Left hindlimb (tissue), 1 donor: ENCODE measurements at regions not wholly inside any gene's neighbourhood (a gene's known extent, or its start where the extent isn't known, plus 50 kb on each side); places are given as distances from the start of the nearest gene placed in this dataset.
"Not testable (repeated sequence)": the region's sequence is repeated elsewhere in the genome, so short reads cannot be mapped to it uniquely, and the experiment has no call there.

Experiments
- DNase-seq: peaks from one replicate; pipeline ENCODE4 v3.0.0-alpha.2; 2018

DNA sequence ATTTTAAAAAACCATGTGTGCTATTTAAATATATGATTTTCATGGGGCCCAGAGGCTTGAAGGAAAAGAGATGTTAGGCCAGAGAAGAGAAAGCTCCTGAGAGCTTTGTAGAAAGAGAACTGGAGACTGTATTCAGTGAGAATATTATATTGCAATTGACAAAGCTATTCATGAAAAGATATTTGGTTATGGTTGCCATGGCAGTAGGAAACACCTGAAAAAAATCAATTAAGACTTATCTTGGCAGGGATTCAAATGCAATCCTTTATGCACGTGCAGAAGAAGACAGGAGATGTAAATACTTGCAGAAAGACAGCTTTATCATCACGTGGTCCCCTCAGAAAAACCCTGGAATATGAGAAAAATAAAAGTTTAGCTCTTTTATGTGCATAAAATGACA, 636.0 kb upstream of the TBL1XR1 start:
- DNase-seq = no peak

DNA sequence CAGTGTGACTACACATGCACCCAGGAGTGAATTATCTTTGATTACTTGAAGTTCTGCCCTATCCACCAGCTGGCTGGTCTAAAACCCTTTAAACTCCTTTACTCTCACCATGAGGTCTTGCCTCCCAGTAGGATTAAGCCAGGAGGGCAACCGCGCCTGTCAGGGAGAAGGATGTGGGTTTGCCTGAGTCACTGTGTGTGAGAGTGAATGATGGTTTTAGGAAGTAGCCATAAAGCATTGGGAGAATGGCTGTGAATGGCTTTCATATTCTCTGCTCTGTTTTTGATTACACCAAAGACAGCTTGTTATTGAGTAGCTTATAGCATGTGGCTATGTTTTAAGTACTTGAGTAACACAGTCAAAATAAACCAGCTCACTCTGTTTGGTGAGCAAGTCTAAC, 637.7 kb upstream of the TBL1XR1 start:
- DNase-seq = no peak

DNA sequence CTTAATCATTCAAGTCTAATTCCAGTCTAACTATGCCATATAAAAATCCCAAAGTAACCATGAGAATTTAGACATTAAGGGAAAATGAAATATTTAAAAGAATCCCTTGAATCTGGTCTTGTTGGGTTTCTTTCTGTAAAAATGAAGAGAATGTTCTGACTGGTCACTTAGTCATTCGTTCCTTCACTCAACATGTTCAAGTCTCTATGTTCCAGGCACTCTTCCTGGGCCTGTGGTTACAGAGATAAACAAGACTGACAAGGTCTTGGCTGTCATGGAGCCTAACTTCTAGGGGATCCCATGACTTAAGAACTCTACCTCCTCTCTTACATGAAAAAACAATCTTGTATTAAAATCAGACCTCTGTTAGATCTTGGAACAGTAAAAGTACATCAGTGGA, 638.6 kb upstream of the TBL1XR1 start:
- DNase-seq = no peak

DNA sequence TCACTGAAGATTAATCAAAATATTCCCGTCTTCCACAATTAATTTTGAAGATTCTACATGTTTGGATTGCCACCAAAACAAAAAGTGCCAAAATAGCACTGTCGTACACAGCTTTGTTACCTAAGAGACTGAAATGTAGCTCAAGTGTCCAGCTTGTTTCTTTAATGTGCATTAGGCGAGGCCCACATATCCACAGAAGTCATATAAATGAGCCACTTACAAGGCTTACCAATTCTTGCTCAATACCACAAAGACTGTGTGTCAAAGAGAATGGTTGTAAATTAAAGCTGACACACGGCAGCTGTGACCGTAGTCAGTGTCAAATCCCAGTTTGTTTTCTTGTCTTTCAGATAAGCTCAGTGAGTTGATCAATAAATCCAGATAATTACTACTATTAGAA, 639.4 kb upstream of the TBL1XR1 start:
- no peak for DNase-seq

DNA sequence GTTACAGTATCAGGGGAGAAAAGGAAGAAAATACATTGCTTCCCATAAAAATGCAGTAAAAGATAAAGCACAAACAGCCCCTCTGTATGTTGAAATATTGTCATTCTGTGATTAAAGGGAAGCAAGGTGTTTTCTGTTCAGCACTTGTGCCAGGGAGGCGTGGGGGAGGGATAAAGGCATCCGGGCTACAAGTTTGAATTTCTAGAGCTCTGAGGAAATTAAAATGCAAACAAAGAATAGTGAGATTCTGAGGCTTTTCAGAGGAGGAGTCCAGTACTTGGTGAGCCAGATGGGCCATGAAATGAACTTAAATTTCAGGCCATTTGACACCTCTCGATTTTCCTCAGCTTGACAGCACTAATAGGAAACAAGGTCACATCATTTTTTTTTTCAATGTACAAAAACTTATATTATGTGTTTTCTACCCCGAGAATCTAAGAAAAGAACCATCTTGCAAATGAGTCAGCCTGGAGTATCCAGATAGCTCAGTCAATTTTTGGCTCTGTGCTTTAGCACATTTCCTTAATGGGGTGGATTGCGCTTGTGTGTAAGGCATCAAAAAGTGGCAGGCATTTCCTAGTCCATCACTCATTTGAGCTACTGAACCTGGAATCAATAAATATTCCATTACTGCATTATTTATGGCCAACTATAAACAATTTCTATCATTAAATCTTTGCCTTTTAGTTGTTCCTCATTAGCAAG, 640.8 kb upstream of the TBL1XR1 start:
- DNase-seq = no peak

DNA sequence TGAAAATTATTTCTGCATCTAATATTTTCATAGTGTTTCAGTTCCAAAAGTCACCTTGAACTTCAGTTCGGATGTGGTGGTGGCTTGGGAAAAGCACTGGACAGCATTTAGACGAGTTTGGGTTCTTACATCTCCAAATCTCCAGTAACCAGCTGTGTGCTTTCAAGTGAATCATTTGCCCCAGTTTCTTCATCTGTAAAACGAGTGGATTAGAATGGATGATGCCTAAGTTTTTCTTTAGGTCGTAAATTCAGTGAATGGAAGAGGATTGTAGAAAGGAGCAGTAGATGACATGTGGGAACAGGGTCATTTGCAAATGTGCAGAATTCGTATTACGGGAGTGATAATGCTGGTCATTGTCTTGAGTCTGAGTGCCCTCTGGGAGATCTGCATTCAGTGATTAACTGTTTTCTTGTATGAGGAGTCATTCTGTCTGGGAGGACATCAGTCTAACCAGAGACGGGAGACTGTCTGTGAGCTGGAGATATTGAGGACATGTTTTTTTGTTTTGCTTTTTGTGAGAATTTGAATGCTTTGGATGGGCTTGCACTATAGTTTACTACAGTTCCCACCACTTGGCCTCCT, 641.6 kb upstream of the TBL1XR1 start:
- no peak for DNase-seq

DNA sequence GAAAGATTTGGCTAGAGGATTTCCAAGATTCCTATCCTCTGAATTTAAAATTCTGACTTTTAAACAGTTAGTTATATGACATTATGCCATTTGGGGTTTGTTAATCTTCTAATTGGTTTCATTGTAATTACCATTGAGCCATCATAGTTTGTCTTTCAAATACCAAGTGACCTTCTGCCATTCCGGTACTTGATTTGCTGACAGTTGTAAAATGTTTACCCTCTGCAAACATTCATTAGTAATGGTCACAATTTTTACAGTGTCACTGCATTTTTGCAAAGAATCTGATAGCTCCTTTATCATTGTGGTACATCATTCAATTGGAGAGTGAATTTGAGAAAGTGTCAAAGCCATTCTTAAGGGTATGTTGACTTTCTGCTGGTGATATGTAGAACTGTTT, 645.0 kb upstream of the TBL1XR1 start:
- DNase-seq = no peak

DNA sequence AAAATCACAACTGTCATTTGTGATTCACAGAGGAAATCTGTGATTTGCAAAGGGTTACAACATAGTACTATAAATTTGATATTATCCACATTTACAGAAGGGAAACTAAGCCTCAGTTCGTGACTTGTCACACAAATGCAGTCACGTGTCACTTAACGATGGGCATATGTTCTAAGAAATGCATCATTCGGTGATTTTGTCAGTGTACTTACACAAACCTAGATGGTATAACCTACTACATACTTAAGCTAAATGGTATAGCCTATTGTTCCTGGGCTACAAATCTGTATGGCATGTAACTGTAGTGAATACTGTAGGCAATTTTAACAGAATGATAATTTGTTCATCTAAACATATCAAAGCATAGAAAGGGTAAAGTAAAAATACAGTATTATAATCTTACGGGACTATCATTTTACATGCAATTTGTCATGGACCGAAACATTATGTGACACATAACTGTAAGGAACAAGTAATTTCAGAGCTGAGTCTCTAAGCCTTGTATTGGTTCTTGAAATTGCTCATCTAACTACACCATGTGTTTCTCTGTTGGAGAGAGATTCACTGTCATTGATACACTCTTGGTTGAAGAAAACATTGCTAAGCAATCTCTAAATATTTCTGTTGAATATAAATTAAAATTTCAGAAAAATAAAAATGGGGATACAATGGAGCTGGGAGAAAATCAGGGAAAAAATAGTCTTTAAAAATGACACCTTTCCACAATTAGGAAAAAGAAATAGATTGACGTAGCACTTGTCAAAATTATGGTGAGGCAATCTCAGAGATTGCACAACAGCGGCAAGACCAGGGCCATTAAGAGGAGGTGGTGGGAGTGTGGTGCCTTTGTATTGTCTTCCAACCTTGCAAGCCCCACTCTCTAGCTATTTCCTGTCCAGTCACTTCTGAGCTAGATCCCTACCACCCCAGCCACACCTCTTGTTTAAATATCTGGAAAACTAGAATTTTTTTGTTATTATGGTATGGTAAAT, 645.8 kb upstream of the TBL1XR1 start:
- no peak for DNase-seq

DNA sequence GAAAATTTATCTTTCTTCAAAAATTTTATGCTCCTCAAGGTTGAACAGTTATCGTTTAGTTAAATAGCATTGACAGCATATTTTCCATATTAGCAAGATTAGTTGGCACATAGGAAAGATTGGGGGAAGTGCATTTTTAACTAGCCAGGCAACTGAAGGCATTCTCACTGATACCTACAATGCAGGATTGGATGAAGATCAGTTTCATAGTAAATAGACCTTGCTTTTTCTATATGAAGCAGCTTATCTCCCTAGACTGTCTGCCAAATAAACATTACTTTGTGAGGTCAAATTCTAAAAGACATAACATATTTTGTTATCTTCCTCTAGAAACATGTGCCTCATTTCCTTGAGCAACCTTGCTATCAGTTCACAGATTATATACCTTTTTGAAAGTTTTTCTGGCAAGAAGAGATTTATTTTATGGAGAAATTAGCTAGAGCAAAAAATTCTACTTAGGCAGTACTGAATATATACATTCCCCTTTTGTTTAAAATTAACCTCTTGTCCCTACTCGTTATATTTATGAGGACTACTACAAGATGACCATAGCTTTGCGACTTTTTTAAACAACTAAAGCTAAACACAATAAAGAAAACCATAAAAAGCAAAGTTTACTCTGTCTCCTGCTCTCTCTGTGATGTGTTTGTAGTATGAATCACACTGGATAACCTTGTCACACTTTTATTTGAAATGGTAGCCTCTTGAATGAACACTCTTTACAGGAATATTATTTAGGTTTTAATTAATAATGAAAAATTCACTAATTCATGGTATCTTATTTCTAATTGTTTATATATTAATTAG, 654.9 kb upstream of the TBL1XR1 start:
- no peak for DNase-seq

DNA sequence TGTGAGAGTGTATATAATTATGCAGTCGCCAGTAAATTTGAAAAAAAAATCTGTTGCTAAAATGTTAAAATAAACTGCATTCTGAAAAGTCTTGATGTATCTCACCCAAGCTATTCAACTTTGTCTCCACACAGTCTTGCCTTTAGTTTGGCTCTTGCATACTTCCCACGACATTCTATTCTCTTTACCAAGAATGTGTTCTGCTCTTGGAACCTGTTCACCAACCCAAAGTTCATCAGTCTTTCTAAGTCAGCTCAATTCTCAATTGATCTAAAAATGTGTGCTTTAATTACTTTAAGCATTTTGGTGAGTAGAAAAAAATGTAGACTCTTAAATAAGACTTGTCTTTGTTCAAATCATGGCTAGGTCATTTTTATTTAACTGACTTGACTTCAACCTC, 657.7 kb upstream of the TBL1XR1 start:
- no peak for DNase-seq

DNA sequence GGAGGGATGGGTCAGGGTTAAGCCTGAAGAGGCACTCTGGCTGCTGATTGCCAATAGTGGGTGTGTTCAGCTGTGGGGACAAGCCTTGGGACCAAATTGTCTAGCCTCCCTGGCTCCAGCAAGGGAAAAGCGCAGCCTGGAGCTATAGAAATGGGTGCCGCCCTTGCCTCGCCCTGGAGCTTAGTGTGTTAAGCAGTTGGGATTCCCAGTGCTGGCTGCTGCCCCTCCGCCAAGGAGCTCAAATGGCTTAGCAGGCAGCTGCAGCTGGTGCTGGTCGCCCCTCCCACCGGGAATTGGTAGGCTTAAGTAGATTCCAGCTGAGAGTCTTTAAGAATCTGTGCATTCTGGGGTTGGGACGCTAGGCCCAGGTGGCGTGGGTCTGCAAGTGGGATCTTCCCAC, 662.9 kb upstream of the TBL1XR1 start:
- no peak for DNase-seq

DNA sequence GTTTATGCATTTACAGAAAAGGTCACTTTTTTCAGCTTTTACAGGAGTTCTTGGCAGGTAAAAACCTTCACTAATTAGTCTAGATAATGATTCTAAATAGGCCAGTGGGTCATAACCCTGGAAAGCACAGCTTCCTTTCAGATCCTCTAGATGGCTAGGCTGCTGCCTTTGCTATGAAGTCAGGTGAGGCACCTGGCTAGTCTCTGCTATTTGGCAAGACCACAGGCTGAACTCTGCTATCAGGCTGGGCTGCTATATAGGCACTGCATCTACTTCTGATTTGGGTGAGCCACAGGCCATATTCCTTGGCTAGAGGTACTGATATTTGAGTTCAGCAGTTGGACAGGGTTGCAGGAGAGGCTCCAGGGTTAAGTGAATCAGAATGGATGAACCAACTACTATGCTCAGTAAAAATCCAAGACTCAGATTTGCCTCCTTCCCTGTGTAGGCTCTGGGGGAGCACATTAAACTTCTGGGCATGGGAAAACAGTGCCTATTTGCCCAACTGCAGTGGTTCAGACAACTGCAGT, 665.7 kb upstream of the TBL1XR1 start:
- DNase-seq = no peak

DNA sequence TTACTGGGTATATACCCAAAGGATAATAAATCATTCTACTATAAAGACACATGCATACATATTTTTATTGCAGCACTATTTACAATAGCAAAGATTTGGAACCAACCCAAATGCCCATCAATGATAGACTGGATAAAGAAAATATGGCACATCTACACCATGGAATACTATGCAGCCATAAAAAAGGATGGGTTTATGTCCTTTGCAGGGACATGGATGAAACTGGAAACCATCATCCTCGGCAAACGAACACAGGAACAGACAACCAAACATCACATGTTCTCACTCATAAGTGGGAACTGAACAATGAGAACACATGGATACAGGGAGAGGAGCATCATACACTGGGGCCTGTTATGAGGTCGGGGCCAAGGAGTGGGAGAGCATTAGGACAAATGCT, 665.0 kb upstream of the KCNMB2 start:
- not testable (repeated sequence) for DNase-seq

DNA sequence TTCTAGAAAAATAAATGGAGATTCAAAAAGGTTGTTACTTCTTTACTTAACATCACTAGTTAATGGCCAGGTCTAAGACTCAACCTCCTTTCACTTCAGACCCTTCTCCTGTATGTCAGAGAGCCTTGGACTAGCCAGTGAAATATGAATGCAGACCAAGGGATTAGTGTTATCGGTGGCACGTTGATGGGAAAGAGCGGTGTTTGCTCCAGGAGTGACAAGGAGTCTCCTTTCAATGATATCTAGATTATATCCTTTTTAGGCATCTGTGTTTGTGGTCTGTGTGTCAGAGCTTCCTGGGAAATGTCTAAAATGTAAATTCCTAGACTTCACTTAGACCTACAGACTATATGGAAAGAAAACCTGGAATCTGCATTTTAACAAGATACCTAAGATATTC, 658.0 kb upstream of the KCNMB2 start:
- no peak for DNase-seq

DNA sequence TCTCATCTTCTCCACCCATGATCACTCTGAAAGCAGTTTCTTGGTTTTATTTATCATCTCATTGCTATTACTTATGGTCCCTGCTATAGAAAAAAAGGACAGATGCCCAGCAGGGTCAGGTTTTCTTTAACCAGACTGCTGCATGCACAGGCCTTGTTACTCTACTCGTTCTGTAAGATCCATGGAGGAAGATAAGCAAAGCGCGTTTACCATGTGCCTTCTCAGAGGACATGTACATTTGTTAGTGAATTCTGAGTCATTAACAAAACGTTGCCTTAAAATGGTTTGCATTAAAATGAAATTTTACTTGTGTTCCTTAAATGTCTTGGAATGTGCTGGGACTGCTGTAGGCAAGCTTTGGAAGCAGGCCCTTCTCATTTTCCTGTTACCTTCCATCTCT, 657.3 kb upstream of the KCNMB2 start:
- no peak for DNase-seq

DNA sequence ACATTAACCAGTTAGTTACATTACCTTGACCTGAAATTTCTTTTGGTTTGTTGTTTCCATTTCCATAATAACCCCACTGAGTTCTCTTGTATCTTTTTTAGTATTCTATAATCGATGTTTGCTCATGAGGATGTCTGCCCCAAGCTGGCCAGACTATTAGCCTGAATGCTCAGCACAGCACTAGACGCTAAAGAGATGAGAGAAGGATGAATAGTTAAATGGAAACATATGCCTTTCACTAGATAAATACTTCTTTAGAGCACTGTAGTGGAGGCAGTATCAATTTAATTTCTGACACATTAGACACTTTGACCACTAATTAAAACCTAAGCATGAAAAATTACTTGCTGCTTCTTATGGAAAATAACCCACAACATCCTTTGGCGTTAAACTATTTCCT, 654.9 kb upstream of the KCNMB2 start:
- no peak for DNase-seq

DNA sequence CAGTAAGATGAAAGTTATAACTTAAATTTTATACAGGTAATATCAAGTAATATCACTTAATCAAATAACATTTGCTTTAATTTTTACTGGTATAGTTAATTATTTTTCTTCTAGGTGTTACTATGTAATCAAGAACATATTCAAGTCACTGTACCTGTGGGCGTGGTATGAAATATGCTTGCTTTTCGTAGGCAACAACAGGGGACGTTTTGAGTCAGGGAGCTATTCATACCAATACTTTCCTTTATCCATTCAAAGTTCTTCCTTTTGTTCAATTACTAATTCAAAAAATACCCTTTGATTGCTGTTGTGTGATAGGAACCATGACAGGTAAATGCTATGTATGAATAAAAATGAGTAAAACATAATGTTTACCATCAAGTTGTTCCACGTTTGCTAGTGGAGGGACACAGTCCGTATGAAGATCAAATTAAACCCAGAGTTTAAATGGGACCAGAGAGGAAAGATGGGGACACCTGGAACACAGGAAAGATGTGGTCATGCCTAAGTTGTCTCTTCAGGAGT, 654.0 kb upstream of the KCNMB2 start:
- no peak for DNase-seq

DNA sequence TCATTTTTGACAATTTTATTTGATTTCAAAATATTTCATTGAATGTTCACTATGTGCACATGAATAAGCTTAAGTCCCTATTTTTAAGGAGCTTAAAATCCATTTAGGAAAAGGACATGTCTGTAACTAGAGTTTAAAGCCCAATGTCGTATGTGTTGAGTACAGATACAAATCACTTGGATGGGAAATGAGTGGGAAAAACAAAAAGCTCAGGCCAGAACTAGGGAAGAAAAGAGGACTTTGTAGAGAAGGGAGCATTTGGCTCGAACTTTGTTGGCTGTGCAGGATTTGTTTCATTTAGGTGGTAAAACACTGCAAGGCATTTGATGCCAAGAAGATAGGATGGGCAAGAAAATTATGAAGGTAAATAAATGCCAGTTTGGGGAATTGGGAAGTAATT, 653.1 kb upstream of the KCNMB2 start:
- no peak for DNase-seq

DNA sequence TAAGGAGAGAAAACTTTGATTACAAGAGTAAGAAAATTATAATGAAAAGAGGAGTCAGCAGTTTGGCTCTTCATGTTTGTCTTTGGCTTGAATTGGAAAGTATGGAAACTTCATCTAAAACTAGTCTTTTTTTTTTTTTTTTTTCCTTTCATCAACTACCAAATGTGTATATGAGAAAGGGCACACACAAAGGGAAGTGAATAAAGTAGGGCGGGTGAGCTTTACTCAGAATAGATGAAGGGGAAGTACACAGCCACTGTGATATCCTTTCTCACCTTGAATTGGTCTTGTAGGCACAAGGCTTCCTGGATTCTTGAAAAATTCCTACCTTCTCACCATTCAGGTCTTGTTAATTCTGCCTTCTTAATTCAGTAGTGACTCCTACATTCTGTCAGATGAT, 652.3 kb upstream of the KCNMB2 start:
- DNase-seq = no peak

DNA sequence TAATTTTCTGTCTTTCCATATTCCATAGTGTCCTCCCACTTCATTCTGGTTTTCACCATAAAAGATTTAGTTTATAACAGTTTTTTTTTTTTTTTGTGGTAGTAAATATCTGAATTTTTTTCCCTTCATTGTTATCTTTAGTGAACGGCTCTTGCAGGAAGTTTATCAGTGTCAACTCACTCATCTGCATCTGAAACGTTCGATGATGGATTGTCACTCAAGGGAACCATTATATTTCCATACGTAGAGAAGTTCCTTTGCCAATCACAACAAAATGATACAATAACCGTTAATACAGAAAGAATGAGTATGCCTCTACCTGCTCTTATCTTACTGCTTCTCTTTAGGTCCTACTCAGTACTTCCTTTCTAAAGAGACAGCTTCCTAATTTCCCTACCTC, 651.2 kb upstream of the KCNMB2 start:
- no peak for DNase-seq

DNA sequence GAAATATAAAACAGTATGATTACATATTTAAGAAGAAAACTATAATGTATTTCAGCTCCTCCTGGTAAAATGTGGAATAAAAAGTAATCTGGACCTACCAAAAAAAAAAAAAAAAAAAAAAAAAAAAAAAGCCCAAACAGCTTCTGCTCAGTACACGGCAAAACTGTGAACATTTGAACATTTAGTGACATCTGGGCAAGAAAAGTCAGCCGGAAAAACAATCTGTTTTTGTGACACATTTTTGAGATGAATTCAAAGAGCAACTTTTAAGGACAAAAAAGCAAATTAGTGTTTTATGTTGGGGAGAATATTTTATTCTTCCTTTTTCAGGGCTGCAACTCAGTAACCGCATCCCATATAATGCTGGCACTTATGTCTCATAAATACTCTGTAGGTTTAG, 649.7 kb upstream of the KCNMB2 start:
- no peak for DNase-seq

DNA sequence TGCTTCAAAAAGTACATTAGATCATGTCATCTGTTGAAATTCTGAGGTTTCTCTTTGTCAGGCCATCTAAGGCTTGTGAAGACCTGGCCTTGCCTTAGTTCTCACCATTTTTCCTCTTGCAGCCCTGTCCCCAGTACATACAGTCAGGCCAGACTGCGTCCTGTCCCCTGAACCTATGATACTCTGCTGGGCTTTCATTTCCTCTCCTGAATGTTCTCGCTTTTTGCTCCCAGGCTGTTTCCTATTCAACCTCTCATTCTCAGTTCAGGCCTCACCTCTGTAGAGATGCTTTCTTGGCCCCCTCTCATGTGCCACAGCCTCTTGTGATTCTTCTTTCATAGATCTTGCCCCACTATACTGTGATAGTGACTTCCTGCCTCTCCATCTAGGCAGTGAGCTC, 648.8 kb upstream of the KCNMB2 start:
- DNase-seq = no peak

DNA sequence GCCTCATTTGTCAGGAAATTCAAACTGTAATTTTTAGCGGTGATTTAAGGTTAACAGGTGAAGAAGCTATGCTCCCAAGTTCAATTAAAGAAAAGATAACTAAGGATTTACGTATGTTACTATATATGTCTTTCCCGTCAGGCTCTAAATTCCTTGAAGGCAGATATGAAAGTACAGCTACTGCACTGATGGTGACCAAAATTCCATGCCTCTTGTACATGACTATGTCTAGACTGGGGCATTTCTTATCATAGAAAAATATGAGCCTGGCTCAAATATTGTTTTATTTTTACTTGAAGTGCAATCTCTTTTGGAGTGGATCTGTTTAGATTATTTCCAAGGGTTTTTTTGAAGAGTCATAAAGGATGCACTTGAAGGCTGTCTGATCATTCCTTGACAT, 647.1 kb upstream of the KCNMB2 start:
- DNase-seq = no peak
